Hindlimb muscle (tissue), 1 donor: ENCODE measurements at regions not wholly inside any gene's neighbourhood (a gene's known extent, or its start where the extent isn't known, plus 50 kb on each side); places are given as distances from the start of the nearest gene placed in this dataset.

Experiments used
- DNase-seq: peaks from one replicate; pipeline ENCODE4 v3.0.0-alpha.2; 2013

DNA sequence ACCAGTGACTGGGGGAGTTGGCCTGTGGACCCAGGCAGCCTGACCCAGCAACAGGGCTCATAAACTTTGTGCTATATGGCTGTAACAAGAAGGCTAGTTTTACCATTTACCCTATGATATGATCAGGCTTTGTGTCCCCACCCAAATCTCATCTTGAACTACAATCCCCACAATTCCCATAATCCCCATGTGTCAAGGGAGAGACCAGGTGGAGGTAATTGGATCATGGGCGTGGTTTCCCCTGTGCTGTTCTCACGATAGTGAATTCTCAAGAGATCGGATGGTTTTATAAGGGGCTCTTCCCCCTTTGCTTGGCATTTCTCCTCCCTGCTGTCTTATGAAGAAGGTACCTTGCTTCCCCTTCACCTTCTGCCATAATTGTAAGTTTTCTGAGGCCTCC is 111.2 kb upstream of the NLRP1 start:
- DNase-seq, result no peak

DNA sequence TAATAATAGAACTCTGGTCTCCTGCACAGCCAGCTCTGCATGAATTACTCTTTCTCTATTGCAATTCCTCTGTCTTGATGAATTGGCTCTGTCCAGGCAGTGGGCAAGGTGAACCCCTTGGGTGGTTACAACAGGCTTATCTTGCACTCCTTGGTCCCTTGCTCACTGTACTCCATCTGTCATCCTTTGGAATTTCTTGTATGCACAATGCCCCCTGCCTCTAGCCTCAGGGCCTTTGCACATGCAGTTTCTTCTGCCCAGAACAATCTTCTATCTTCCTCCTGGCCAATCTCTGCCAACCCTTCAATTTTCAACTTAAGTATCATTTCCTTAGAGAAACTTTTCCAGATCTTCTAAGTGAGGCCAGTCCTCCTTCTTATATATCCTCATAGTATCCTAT is 114.7 kb upstream of the NLRP1 start:
- no peak for DNase-seq

DNA sequence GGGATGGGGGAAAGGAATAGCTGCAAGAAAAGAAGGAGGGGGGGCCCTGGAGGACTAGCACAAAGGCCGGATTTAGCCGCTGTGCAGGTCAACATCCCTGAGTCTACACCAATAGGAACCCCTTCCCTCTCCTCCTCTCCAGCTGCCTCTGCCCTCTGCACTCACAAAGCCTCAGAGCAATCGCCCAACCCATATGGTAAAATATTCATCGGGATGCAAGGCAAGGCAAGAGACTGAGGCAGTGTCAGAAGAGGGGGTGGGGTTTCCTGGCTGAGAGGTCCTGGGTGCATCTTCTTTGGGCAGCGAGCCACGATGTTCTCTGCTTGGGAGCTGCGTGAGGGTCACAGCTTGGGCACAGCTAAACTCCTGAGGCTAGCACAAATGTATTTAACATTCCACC is 115.5 kb upstream of the NLRP1 start:
- DNase-seq, result no peak

GRCh38 chr17:5700745-5701144 is 116.4 kb upstream of the NLRP1 start:
- no peak for DNase-seq

DNA sequence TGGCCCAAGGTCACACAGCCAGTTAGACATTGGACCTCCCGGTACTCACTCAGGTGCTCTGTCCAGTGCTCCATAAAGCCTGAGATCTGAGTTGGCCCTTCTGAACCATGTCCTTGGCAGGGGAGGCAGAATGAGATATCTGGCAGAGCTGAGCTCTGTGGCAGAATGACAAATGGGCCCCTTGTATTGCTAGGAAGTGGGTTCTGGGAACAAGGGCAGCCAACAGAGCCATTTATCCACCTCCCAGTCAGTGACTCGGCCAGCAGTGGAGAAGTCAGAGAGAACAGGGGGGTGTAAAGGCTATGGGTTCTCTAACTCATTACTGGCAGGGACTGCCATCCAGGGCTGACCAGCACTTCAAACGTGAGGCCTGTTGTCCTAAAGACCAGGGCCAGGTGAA is 117.1 kb upstream of the NLRP1 start:
- no peak for DNase-seq

DNA sequence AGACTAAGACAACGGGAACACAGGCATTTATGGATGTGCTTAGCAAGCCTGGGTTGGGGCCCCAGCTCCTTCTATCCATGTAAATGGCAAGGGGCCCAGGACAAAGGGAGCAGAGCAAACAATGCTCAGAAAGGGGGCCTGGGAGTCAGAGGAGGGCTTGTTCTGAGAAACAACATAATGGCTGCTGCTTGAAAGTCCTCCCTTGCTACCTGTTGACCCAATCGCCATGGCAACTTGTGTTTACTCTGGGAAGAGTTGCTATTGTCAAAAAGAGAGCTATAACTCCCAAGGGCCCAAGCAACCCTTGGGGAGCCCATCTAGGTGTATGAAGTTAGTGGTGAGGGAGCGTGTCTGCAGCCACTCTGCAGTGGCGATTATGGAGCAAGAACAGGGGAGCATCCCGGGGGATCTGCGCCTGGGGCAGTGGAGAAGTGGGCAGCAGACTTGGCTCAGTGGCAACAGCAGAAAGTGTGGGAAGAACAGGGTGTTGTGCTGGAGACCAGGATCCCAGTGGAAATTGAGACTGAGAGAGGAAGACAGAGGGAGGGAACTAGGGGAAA is 118.7 kb upstream of the NLRP1 start:
- DNase-seq, result no peak

DNA sequence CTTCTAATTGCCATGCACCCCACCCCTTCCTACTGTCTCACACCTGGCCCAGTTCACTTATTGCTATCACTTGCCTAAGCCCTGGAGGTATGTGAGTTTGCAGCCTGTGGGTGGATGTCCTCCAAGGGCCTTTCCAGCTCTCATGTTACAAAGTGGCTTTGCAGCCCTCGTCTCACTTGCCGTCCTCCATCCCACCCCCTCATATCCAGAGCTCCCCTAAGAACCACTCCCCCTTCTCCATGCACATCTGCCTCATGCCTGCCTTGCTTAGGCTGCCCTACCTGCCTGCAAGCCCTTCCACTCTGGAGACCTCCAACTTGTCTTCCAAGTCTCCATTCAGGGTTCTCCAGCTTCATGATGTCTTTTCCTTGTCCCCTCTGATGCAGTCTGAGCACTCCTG is 119.4 kb upstream of the NLRP1 start:
- DNase-seq, result no peak

GRCh38 chr17:5705081-5705875 is 121.0 kb upstream of the NLRP1 start:
- no peak for DNase-seq

DNA sequence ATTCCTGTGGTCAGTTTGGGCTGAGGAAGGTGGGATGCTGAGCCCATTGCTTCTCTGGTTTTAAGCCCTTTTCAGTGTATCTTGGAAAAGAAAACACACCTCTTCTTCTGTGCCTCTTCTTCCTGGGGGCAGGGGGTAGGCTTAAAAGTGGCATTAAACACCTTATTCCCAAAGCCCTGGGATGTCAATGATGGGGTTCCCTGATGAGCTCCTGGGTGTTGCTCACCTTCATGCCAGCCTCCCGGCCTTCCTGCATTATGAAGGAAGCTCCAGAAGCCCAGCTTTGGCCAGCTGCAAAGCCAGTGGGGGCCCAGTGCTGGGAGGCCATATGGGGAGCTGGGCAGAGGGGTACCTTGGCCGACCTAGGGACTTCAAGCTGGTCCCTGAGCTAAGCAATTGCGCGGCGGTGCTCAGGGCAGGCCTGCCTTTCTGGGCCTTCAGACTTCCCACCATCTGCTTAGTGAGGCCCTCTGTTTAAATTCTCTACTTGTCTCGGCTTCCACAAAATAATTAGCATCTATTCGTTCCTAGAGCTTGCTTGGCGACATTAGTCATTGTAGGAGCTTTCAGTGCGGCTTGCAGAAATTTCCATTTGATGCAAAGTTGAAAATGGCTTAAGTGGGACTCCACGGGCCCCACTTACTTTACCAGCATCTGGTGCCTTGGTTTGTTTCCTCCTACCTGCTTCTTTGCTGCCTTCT is 121.7 kb upstream of the NLRP1 start:
- no peak for DNase-seq

- peak; percentile 33 for DNase-seq
These were observed 122.4 kb upstream of the NLRP1 start for GRCh38 chr17:5706577-5707210.

DNA sequence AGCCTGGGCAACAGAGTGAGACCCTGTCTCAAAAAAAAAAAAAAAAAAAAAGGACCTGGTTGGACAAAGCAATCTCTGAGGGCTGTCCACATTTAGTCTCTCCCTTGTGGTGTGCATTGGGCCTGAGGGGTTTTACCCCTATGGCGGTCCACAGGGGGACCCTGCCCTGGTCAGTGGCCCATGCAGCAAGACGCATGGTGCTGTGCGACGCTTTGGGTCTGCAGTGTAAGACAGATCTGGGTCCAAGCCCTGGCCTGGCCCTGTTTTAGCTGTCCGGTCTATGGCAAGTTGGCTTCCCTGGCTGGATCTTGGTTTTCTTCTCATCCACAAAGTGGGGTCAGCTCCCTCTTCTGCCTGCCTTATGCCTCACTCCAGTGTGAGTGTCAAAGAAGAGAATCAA is 123.2 kb upstream of the NLRP1 start:
- no peak for DNase-seq

GRCh38 chr17:5708344-5708743 is 124.0 kb upstream of the NLRP1 start:
- no peak for DNase-seq

DNA sequence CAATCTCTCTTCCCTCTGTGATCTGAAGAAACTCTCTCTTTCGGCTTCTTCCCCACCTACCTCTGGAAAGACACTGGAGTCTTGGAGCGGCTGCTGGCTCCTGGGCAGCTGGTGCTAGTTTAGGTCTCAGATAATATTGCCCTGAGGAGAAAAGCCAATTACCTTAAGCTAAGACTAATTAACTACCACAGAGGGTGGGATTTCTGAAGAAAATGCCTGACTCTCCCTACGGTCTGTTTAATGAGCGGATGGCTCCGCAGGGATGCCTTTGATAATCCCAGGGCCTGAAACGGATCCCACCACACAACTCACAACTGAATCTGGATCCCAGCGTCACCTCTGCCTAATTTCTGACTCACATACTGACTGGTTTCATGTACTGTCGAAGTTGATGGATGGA is 127.0 kb upstream of the NLRP1 start:
- no peak for DNase-seq

GRCh38 chr17:5714993-5715392 is 130.7 kb upstream of the NLRP1 start:
- DNase-seq, result no peak

DNA sequence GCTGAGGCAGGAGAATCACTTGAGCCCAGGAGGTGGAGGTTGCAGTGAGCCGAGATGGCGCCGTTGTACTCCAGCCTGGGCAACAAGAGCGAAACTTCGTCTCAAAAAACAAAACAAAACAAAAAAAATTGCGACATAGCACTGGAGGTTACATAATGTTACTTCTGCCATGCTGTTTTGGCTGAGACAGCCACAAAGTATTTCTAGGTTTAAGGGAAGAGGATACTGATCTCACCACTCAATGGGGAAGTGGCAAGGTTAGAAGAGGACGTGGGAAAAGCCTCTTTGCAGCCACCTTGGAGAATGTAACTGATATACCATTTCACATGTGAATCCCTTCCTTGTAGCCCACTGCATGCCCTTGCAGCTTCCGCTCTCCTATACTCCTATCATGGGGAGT is 131.2 kb upstream of the NLRP1 start:
- no peak for DNase-seq

DNA sequence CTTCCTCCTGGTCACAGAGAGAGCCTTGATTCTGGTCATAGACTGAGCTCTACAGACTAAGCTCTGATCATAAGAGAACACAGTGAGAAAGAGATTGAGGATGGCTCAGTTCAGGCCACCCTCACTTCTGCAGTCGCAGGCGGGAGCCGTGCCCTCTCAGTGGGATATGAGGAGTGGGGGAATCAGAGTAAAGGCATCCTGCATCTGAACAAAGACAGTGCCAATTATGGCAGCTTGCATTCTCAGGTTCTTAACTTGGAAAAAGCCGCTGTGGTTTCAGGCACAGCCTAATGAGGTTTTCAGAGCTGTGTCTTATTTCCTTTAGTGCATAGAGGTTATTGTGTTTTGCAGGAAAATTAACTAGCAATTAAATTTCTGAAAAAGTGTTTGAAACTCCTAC is 134.4 kb upstream of the NLRP1 start:
- no peak for DNase-seq

GRCh38 chr17:5719976-5720375 is 135.7 kb upstream of the NLRP1 start:
- DNase-seq, result no peak

GRCh38 chr17:5730373-5730772 is 146.1 kb upstream of the NLRP1 start:
- DNase-seq, result no peak

DNA sequence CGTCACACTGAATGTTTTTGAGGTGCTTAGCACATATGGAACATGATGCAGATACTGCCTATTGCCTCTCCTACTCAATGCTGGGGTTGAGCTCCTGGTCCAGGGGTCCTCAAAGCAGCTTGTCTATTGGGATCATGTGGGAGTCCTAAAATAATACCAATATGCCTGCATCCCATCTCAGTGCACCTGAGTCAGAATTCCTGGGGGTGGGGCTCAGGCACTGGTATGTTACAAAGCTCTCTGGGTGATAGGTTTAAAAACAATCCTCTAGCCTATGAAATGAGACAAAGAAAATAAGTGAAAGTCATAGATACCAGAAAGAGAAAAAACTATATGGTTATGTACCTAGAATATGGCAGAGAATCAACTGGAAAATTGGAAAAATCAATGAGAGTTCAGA is 156.6 kb upstream of the NLRP1 start:
- DNase-seq, result no peak

GRCh38 chr17:5741810-5742209 is 157.5 kb upstream of the NLRP1 start:
- DNase-seq, result no peak

DNA sequence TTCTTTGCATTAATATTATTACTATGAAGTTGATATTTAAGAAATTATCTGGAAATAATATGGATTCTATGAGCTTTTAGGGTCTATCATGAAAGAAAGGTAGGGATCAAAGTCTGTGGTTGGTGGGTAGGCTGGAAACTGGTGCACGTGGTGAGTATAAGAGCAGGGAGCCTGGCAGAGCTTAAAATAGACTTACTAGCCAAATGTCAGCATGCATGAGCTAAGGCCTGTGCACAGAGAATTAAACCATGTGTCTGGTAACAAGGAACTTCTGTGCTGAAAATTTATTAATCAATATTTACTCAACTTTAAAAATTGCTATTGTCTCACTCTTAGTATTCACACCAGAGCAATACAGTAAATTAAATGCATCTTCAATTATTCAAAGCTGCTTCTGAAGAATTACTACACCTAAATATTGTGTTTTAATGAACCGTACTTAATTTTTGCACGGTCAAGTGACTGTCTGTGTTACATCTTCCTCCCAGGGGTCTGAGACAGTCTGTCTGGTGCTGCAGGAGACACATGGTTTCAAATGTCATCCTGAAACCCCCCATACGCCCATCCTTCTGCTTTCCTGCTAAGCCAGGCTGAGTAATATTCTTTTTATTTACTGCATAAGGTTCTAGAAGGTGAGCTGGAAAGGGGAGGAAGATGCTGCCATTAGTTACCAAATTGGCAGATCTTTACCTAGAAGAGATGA is 161.0 kb upstream of the NLRP1 start:
- DNase-seq, result no peak

- DNase-seq, result no peak
These were observed 163.0 kb upstream of the NLRP1 start for GRCh38 chr17:5747276-5747675.

GRCh38 chr17:5747964-5748363 is 163.7 kb upstream of the NLRP1 start:
- DNase-seq, result no peak
